Common myeloid progenitor, CD34-positive (primary cell): ENCODE measurements at regions not wholly inside any gene's neighbourhood (a gene's known extent, or its start where the extent isn't known, plus 50 kb on each side); places are given as distances from the start of the nearest gene placed in this dataset.

Experiments
- CTCF ChIA-PET: fragments of 350-600 bp; sonication (Branson Sonifier 250); formaldehyde crosslinking; loops from one replicate; lab custom pipeline; 2021; ENCODE audit warnings: antibody characterized with exemption; lab: Charles Lee
- POLR2A ChIA-PET: fragments of 350-600 bp; sonication (Branson Sonifier 250); formaldehyde crosslinking; loops from one replicate; lab custom pipeline; 2021; ENCODE audit warnings: antibody characterized with exemption; lab: Charles Lee
- DNase-seq, 3 donors: peaks; one replicate each; pipeline versions ENCODE4 v3.0.0 to v3.0.0-alpha.2; 2013
- H3K27ac ChIP-seq, 2 experiments: 1 replicate in 1 of 2; 2 replicates in 1 of 2; pipeline ENCODE4 v1.7.0; 2013; ENCODE audit warnings: inconsistent platforms in 2 of 2, low read length in 2 of 2, mild to moderate bottlenecking in 2 of 2, low read depth in 1 of 2, moderate library complexity in 1 of 2; ENCODE audit not compliant: severe bottlenecking in 2 of 2, insufficient read depth in 1 of 2, poor library complexity in 1 of 2
- H3K27me3 ChIP-seq, 5 experiments: replicated peaks in 2 of 5; 1 replicate in 3 of 5; 2 replicates in 2 of 5; pipeline versions ENCODE4 v1.6.1 to v1.7.0; 2013; ENCODE audit warnings: low read length in 4 of 5, mild to moderate bottlenecking in 2 of 5, moderate library complexity in 2 of 5, inconsistent platforms in 1 of 5; ENCODE audit not compliant: insufficient read depth in 5 of 5, control insufficient read depth in 4 of 5
- H3K36me3 ChIP-seq, 4 experiments: 1 replicate in 2 of 4; 2 replicates in 2 of 4; pipeline versions ENCODE4 v1.6.1 to v1.7.0; 2013; ENCODE audit warnings: low read length in 3 of 4, control low read depth in 1 of 4, mild to moderate bottlenecking in 1 of 4; ENCODE audit not compliant: control insufficient read depth in 4 of 4, insufficient read depth in 4 of 4
- H3K4me1 ChIP-seq, 4 experiments: 1 replicate in 3 of 4; 2 replicates in 1 of 4; pipeline versions ENCODE4 v1.6.1 to v1.7.1; 2013; ENCODE audit warnings: low read length in 3 of 4, mild to moderate bottlenecking in 3 of 4, control low read depth in 1 of 4, inconsistent platforms in 1 of 4, moderate library complexity in 1 of 4; ENCODE audit not compliant: control insufficient read depth in 4 of 4, insufficient read depth in 4 of 4; ENCODE audit errors: control extremely low read depth in 1 of 4
- H3K4me3 ChIP-seq, 7 experiments: 1 replicate in 4 of 7; 2 replicates in 3 of 7; pipeline versions ENCODE4 v1.5.1 to v1.7.0; 2013; ENCODE audit warnings: mild to moderate bottlenecking in 7 of 7, low read length in 6 of 7, moderate library complexity in 6 of 7, inconsistent platforms in 2 of 7, low read depth in 2 of 7, control low read depth in 1 of 7; ENCODE audit not compliant: insufficient read depth in 4 of 7, control insufficient read depth in 1 of 7; ENCODE audit errors: extremely low read depth in 1 of 7
- H3K9me3 ChIP-seq, 5 experiments: 1 replicate in 4 of 5; 2 replicates in 1 of 5; pipeline versions ENCODE4 v1.6.1 to v1.7.1; 2013; ENCODE audit warnings: low read length in 4 of 5, mild to moderate bottlenecking in 2 of 5, inconsistent platforms in 1 of 5, low read depth in 1 of 5, moderate library complexity in 1 of 5; ENCODE audit not compliant: control insufficient read depth in 4 of 5, insufficient read depth in 2 of 5; ENCODE audit errors: control extremely low read depth in 1 of 5
- WGBS: methylation state at CpG from one replicate; pipeline ENCODE4 v1.1.5; 2013; ENCODE audit not compliant: insufficient coverage; 5-methylcytosine and 5-hydroxymethylcytosine counted together

DNA sequence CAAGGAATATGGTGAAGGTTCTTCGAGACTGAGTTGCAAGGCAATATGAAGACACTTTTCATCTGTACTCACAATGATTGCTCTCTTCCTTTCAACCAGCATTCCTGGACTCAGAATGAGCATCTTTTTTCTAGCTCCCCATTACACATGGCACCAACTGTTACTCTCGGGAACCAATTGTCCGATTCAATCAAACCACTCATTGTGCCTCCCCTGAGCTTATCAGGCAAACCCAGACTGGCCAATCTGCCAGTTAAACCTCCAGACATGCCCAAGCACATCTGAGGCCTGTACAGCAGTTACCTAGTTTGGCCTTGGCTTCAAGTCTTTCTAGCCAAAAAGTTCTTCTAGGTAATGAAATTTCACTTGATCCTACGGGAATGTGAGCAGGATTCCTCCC lies 164.1 kb downstream of the ID4 start:
- no peak for DNase-seq
- Histone ChIP-seq H3K4me3 (no peak overlapping the region), H3K27me3 (no peaks in the 10 kb centered on the region), H3K27ac (no peak overlapping the region), H3K36me3 (no peaks in the 10 kb centered on the region), H3K9me3 (peaks cover 0 to 4% (median 0%) of the 10 kb centered on the region in 5 experiments), H3K4me1 (no peaks in the 10 kb centered on the region)
- POLR2A ChIA-PET: no interaction called here
- CTCF ChIA-PET: no interaction called here
- WGBS: 100% methylated on average over 2 of the region's 4 CpGs

DNA sequence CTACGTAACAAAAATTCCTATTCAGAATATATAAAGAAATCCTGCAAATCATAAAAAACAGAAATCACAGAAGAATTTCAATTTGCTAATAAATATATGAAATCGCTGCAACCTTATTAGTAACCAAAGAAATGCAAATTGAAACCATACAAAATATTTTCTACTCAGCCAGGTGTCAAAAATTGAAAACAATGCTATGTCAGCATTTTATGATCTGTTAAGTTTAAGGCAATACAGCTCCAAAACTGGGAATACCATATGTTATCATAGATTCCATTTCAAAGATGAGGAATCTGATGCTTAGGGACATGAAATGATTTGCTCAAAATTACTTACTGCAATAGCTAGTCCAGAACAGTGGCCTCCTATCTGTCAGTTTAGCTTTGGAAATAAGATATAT lies 168.9 kb downstream of the ID4 start:
- no peak for DNase-seq

DNA sequence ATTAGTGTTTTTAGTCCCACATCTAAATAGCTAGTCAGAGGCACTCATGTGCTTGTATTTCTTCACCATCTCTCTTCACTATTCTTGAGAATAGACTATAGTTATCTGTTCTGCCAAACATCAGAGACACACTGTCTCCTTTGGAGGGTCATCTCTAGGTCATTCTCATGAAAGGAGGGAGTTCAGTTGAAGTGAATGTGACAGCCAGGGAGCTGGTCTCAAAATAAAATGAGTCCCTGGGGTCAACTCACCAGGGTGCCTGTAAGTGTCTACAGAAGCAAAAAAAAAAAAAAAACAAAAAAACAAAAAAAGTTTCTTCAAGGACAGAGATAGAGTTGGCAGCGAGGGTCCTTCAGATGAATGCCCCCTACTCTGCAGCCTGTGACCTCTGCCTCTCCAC lies 171.0 kb downstream of the ID4 start:
- POLR2A ChIA-PET: no interaction called here
- Histone ChIP-seq H3K4me1 (no peaks in the 10 kb centered on the region), H3K36me3 (no peaks in the 10 kb centered on the region), H3K27ac (no peak overlapping the region), H3K4me3 (no peak overlapping the region), H3K27me3 (peaks cover 0 to 12% (median 0%) of the 10 kb centered on the region in 5 experiments), H3K9me3 (no peaks in the 10 kb centered on the region)
- no peak for DNase-seq
- 80% methylated on average over 1 of the region's 1 CpG for WGBS
- CTCF ChIA-PET: no interaction called here

More for the DNA sequence above, 168.9 kb downstream of the ID4 start:
- Histone ChIP-seq H3K27ac (no peak overlapping the region), H3K4me1 (no peaks in the 10 kb centered on the region), H3K4me3 (no peak overlapping the region), H3K36me3 (no peaks in the 10 kb centered on the region), H3K9me3 (no peaks in the 10 kb centered on the region), H3K27me3 (peaks cover 0 to 10% (median 0%) of the 10 kb centered on the region in 5 experiments)
- WGBS: no CpG with 5 or more reads among the region's 2 CpGs
- ChIA-PET POLR2A (no interaction called here), CTCF (no interaction called here)

DNA sequence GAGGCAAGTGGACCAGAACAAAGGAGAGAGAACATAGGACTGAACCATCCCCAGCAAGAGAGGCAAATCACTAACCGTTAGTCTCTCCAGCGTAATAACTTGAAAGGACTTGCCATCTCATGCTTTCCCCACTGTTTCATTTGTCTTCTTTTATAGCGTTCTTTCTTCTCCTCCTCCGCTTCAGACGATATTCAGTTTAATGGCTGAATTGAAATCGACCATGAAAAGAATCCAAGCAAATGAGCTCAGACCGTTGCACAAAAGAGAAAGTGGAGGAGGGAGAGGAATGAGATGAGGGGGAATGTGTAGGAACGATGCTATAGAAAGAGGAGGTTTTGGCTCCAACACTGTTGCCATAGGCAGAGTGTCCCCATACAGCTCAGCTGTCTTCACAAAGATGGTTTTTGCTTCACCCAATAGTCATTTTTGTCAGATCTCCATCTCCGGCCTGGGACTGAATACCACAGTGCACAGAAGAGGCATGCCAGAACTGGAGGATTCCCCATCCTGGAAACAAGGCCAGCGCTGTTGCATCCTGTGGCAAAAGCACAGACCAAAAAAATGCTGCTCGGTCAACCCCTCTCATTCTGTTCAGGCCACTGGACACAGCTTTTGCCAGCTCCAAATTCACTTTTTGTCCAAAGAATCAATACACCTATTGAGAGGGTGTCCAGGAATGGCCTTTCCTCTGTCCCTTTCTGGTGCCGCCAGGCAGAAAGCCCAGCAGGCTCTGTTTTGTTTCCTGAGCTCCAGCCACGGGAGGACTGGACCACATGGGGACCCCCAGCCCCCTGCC lies 176.1 kb downstream of the ID4 start:
- Histone ChIP-seq H3K27ac (no peak overlapping the region), H3K36me3 (no peaks in the 10 kb centered on the region), H3K9me3 (no peaks in the 10 kb centered on the region), H3K27me3 (peaks cover 0 to 10% (median 0%) of the 10 kb centered on the region in 5 experiments), H3K4me1 (peaks cover 0 to 4% (median 0%) of the 10 kb centered on the region in 4 experiments), H3K4me3 (no peak overlapping the region)
- DNase-seq: no peak
- CTCF ChIA-PET: interaction anchor here (1.3 kb wide), 1 partner anchor 43 kb away, joined by 3 read pairs; no protein-coding TSS in a partner anchor
- POLR2A ChIA-PET: no interaction called here
- 91% methylated on average over 9 of the region's 13 CpGs for WGBS

DNA sequence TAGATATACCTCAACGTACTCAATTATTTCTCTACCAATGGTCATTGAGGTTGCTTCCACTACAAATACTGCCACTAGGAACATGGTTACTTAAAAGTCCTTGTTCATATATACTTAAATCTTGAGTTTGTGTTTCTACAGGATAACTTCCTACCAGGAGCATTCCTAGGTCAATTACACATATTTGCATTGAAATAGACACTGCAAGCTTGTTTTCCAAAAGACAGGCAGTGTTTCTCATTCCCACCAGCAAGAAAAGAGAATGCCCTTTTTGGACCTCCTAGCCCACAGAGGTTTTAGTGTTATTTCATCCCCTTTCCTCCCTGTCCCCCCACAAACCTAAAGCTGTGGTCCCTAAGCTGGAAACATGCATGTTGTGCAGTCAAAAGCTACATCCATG lies 177.3 kb downstream of the ID4 start:
- CTCF ChIA-PET: interaction anchor here (1.3 kb wide), 1 partner anchor 15 kb away, joined by 4 read pairs; no protein-coding TSS in a partner anchor

DNA sequence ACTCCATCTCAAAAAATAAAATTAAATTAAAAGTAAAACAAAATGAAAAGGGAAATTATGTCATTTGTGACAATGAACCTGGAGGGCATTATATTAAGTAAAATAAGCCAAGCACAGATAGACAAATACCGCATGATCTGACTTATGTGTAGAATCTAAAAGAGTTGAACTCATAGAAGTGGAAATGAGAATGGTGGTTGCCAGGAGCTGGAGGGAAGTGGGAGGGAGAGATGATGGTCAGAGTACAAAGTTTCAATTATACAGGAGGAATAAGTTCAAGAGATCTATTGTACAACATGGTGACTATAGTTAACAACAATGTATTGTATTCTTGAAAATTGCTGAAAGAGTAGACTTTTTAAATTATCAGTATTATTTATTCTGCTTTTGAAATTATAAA lies 183.4 kb downstream of the ID4 start:
- POLR2A ChIA-PET: no interaction called here
- Histone ChIP-seq H3K9me3 (no peaks in the 10 kb centered on the region), H3K36me3 (no peaks in the 10 kb centered on the region), H3K4me3 (no peak overlapping the region), H3K4me1 (peaks cover 2 to 18% (median 13%) of the 10 kb centered on the region in 4 experiments), H3K27me3 (peaks cover 0 to 4% (median 0%) of the 10 kb centered on the region in 5 experiments), H3K27ac (no peak overlapping the region)
- CTCF ChIA-PET: no interaction called here
- DNase-seq: no peak
- 100% methylated on average over 1 of the region's 1 CpG for WGBS

More for the DNA sequence above, 177.3 kb downstream of the ID4 start:
- DNase-seq: no peak
- WGBS: no CpG with 5 or more reads among the region's 1 CpG
- Histone ChIP-seq H3K4me1 (peaks cover 0 to 4% (median 0%) of the 10 kb centered on the region in 4 experiments), H3K27me3 (peaks cover 0 to 2% (median 0%) of the 10 kb centered on the region in 5 experiments), H3K4me3 (no peak overlapping the region), H3K27ac (no peak overlapping the region), H3K9me3 (no peaks in the 10 kb centered on the region), H3K36me3 (no peaks in the 10 kb centered on the region)
- POLR2A ChIA-PET: no interaction called here

DNA sequence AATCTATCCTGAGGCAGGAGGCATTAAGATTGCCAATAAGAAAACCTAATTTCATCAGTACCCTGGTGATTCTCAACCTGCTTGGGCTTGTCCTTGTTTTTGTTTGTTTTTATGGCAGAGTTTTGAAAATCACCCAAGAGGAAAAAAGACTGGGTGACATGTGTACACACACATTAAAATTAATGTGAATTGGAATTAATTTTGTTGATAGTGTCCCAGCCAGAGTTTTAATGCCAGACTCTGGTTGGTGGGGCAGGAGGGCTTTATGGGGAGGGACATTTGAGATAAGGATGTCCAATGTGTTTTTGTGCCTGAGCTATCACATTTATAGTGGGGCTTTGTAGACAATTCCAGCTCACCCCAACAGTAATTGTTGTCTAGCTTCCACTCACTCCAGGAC lies 184.6 kb downstream of the ID4 start:
- ChIA-PET POLR2A (no interaction called here), CTCF (interaction anchor here (1.1 kb wide), 1 partner anchor 34 kb away, joined by 4 read pairs; no protein-coding TSS in a partner anchor)
- Histone ChIP-seq H3K9me3 (no peaks in the 10 kb centered on the region), H3K27me3 (peaks cover 0 to 8% (median 0%) of the 10 kb centered on the region in 5 experiments), H3K36me3 (no peaks in the 10 kb centered on the region), H3K4me3 (no peak overlapping the region), H3K4me1 (peaks cover 2 to 18% (median 13%) of the 10 kb centered on the region in 4 experiments), H3K27ac (no peak overlapping the region)
- DNase-seq: no peak
